ENCODE measurements at regions not wholly inside any gene's neighbourhood (a gene's known extent, or its start where the extent isn't known, plus 50 kb on each side); places are given as distances from the start of the nearest gene placed in this dataset.

DNA sequence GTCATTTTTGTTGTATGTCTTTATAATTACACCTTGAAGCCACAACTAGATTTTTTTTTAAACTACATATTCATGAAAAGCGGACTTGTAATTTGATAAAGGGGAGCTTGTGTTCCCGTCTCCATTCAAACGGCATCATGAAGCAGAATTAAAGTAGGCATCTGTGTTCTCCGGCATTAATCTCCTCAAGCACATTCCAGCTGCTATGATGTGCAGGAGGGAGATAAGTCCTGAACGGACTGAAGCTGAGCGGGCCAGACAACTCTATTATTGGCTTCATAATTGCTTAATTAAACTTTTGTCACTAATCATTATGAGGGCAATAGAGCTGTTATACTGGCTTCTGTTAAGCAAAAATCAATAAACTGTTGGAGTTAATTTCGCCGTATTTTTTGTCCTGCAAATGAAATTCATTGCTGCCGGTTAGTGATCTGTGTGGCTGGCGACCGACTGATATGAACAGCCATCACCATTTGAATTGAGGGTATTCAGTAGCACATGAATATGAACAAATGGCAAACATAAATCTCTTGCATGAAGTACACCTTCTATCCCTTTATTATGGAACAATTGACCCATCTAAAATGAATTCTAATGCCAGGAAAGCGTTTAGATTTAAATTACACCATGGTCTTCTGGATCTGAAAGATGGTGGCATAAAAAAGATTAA is 408.8 kb upstream of the IRX1 start:
- TF ChIP-seq, protein P1, sequence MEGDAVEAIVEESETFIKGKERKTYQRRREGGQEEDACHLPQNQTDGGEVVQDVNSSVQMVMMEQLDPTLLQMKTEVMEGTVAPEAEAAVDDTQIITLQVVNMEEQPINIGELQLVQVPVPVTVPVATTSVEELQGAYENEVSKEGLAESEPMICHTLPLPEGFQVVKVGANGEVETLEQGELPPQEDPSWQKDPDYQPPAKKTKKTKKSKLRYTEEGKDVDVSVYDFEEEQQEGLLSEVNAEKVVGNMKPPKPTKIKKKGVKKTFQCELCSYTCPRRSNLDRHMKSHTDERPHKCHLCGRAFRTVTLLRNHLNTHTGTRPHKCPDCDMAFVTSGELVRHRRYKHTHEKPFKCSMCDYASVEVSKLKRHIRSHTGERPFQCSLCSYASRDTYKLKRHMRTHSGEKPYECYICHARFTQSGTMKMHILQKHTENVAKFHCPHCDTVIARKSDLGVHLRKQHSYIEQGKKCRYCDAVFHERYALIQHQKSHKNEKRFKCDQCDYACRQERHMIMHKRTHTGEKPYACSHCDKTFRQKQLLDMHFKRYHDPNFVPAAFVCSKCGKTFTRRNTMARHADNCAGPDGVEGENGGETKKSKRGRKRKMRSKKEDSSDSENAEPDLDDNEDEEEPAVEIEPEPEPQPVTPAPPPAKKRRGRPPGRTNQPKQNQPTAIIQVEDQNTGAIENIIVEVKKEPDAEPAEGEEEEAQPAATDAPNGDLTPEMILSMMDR (IDR thresholded peaks at IDR 0.05; ENCODE audit: low read depth, low read length), result no peak
- peaks cover 39% of the 10 kb centered on the region for H3K9me3 ChIP-seq (ENCODE audit: control insufficient read depth, insufficient read depth, low read length)
- no peak overlapping the region for H3K27ac ChIP-seq (ENCODE audit: low read depth, low read length)
- no peaks in the 10 kb centered on the region for H3K27me3 ChIP-seq (ENCODE audit: control insufficient read depth, insufficient read depth, low read length)
- no peak overlapping the region for H3K4me3 ChIP-seq (ENCODE audit: low read depth, low read length)
- no peak for DNase-seq (ENCODE audit: low read depth, low spot score)
- ChIA-PET CTCF (no interaction called here), POLR2A (no interaction called here)

DNA sequence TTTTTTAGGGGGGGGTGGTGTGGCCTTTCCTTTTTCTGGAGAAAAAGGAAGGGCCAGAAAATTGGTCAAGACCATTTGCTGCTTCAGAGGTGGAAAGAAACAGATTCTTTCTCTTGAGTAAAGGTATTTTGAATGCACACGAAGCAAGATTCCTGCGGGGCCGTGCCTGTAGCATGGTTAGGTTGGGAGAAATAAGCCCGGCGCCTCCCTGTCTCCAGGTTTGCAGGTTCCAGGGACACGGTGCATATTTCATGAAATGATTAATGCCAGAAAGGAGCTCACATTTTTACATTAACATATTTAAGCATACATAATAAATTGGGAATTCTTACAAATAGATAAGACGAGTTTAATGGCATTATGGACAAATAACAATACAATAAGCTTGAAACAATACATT is 409.5 kb upstream of the IRX1 start:
- H3K27me3 ChIP-seq (ENCODE audit: control insufficient read depth, insufficient read depth, low read length), result no peaks in the 10 kb centered on the region
- peaks cover 38% of the 10 kb centered on the region for H3K9me3 ChIP-seq (ENCODE audit: control insufficient read depth, insufficient read depth, low read length)
- no peak overlapping the region for H3K27ac ChIP-seq (ENCODE audit: low read depth, low read length)
- TF ChIP-seq, protein P1 (IDR thresholded peaks at IDR 0.05; ENCODE audit: low read depth, low read length), result no peak
- ChIA-PET CTCF (no interaction called here), POLR2A (no interaction called here)
- no peak overlapping the region for H3K4me3 ChIP-seq (ENCODE audit: low read depth, low read length)
- DNase-seq (ENCODE audit: low read depth, low spot score), result no peak

DNA sequence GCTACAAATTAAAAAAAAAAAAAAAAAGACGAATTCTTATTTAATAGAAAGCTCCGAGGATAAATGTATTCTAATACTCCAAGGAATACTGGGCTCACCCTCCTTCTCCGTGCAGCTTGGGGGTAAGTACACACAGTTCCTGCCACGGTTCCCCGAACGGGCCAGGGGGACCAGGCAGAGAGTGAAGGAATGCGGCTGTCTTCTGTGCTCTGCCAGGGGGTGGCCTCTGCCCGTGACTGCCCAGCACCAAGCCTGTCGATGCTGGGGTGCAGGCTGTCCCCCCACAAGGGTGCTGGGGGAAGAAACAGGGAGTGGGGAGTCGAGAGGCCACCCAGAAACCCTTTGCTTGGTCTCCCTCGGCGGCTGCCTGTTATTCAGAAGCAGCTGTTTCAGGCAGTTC is 410.1 kb upstream of the IRX1 start:
- DNase-seq (ENCODE audit: low read depth, low spot score), result no peak
- TF ChIP-seq, protein P1 (IDR thresholded peaks at IDR 0.05; ENCODE audit: low read depth, low read length), result no peak
- H3K27ac ChIP-seq (ENCODE audit: low read depth, low read length), result no peak overlapping the region
- ChIA-PET POLR2A (no interaction called here), CTCF (no interaction called here)
- no peaks in the 10 kb centered on the region for H3K27me3 ChIP-seq (ENCODE audit: control insufficient read depth, insufficient read depth, low read length)
- H3K9me3 ChIP-seq (ENCODE audit: control insufficient read depth, insufficient read depth, low read length), result peaks cover 36% of the 10 kb centered on the region
- H3K4me3 ChIP-seq (ENCODE audit: low read depth, low read length), result no peak overlapping the region

DNA sequence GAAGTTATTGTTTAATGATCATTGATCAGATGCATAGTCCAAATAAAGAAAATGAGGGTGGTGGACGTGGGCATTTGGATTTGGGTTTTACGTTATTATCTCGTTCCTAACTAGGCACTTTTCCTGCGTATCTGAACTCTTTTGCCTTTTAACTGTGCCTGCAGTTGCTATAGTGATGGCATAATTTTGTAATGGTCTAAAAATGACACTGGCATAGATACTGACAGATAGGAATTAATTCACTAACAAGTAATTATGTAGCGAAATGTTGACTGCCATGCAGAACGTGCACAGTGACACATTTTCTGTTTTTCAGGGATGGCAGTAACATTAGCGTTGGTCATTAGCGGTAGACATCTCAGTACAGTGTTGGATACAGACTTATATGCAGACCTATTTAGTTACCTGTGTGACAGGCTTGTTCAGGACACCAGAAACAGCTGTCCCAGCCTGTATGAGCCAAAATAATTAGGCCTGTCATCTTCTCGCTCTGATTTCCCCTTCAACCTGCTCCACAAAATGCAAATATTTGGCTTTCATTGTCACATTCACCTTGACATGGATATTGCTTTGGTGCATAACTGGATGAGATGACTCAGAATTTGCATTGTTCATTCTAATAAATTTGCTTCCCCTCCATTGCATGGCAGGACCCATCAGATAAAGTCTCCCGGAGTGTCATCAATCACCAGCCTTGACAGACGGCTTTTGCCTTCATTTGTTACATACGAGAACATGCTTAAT is 413.3 kb upstream of the IRX1 start:
- Histone ChIP-seq H3K9me3 (ENCODE audit: control insufficient read depth, insufficient read depth, low read length) (peaks cover 41% of the 10 kb centered on the region), H3K27me3 (ENCODE audit: control insufficient read depth, insufficient read depth, low read length) (no peaks in the 10 kb centered on the region), H3K27ac (ENCODE audit: low read depth, low read length) (no peak overlapping the region), H3K4me3 (ENCODE audit: low read depth, low read length) (no peak overlapping the region)
- no peak for DNase-seq (ENCODE audit: low read depth, low spot score)
- TF ChIP-seq, protein P1 (IDR thresholded peaks at IDR 0.05; ENCODE audit: low read depth, low read length), result no peak
- CTCF ChIA-PET, result no interaction called here
- POLR2A ChIA-PET, result no interaction called here

DNA sequence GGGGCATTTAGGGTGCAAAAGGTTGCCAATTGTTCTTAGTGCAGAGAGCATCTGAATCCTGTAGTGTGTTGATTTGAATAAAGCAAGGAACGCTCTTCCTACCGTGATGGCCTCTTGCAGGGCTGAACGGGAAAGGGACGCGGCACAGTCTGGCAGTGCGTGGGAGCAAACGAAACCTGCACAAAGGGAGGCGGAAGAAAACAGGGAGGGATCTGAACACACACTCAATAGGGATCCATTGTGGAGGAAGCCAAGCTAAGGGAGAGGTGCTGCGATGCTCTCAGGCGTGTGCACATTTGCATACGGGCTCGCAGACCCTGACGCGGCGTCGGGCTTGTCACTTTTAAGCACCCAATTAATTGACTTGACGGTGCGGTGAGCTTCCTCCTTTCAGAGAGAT is 414.0 kb upstream of the IRX1 start:
- ChIA-PET POLR2A (no interaction called here), CTCF (no interaction called here)
- no peak overlapping the region for H3K4me3 ChIP-seq (ENCODE audit: low read depth, low read length)
- TF ChIP-seq, protein P1 (IDR thresholded peaks at IDR 0.05; ENCODE audit: low read depth, low read length), result no peak
- no peaks in the 10 kb centered on the region for H3K27me3 ChIP-seq (ENCODE audit: control insufficient read depth, insufficient read depth, low read length)
- H3K9me3 ChIP-seq (ENCODE audit: control insufficient read depth, insufficient read depth, low read length), result peaks cover 43% of the 10 kb centered on the region
- no peak overlapping the region for H3K27ac ChIP-seq (ENCODE audit: low read depth, low read length)
- DNase-seq (ENCODE audit: low read depth, low spot score), result no peak
